GM20431 (cell line): ENCODE measurements at regions not wholly inside any gene's neighbourhood (a gene's known extent, or its start where the extent isn't known, plus 50 kb on each side); places are given as distances from the start of the nearest gene placed in this dataset.

Experiments
- in situ Hi-C: fragments of 300-500 bp; cut with MseI, MboI; formaldehyde crosslinking; loops from one replicate; pipeline ENCODE4 v1.15.0; 2020; ENCODE audit warnings: low sequenced_read_pairs; ENCODE audit not compliant: unreplicated experiment

DNA sequence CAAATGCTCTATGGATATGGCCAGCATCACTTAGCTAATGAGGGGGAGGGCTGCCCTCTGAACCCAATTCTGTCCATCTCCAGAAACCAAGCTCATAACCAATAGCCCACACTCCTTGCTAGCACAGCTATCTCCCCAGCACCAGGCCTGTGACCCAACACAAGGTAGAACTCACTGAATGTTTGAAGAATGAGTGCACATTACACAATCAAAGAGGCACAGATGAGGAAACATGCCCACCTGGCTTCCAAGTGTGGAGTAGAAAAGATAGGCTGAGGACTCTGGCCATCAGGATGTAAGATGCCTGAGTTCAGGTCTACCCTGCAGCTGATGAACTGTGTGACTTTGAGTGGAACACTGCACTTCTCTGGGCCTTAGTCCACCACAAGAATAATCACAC, 268.4 kb downstream of the BCL11B start:
- in situ Hi-C loops = no loop called here

DNA sequence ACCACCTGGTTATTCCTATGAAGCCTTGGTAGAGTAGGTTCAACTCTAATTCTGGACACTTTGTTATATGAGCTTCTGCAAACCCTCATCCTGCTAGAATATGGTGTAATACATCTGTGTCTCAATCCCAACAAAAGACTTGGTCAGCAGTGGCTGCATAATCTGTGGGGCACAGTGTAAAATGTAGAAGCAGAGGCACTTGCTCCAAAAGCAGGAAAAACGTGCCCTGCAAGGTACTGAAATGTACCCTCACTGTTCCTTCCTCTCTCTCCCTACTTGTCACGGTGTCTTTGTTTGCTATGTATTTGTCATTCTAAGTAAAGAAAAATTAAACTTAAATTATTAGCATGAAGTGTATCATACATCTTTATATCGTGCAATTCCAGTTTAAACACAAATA, 267.9 kb downstream of the BCL11B start:
- in situ Hi-C loops = no loop called here

- in situ Hi-C loops = no loop called here
Measured at GRCh38 chr14:99006276-99006675, 265.7 kb downstream of the BCL11B start.

- in situ Hi-C loops = no loop called here
Measured at GRCh38 chr14:99007795-99008194, 264.2 kb downstream of the BCL11B start.

DNA sequence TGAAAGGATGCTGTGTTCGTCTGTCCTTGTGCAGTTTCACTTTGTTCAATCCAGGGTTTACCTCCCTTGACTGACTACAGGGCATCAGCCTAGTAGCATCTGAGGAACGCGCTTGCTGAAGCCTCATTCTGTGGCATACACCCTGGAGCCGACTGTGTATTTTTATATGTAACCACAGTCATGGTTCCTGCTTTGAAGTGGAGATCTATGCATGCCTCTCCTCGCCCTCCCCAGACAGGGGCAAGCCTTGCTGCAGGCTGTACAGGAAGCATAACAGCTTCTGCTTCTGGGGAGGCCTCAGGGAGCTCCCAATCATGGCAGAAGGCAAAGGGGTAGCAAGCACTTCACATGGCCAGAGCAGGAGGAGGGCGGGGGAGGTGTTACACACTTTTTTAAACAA, 262.1 kb downstream of the BCL11B start:
- in situ Hi-C loops = no loop called here

- in situ Hi-C loops = no loop called here
Measured at GRCh38 chr14:99011385-99011784, 260.6 kb downstream of the BCL11B start.

DNA sequence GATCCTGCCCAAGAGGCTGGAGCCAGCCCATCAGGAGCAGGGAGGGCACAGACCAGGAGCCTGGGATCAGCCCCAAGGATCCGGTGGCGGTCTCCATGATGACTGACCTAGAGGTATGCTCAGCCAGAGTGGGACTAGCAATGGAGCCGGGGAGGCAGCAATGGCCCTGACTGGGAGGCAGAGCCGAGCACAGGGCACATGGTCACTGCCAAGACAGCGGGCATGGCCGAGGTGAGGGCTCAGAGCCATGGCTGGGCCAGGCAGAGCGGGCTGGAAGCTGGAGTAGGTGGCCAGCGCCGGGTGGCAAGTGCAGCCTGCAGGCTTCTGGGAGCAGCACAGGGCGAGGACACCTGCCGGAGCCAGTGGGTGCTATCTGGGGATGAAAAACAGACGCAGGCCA, 259.3 kb downstream of the BCL11B start:
- in situ Hi-C loops = no loop called here

- in situ Hi-C loops = no loop called here
Measured at GRCh38 chr14:99015833-99016232, 256.2 kb downstream of the BCL11B start.

DNA sequence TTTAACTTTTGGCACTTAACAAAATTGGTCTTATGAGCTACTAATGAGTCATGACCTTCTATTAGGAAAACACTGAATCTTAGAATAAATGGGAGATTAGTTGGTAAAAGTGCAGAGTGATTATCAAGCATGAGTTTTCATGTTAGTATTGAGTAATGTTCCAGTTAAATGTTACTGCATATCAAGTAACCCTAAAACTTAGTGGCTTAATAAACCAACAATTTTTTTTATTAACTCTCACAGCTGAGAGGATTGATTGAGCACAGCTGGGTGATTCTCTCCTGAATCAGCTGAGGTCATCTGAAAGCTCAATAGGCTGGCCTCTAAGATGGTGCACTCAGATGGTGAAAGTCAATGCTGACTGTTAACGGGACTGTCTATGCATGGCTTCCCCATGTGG, 248.6 kb downstream of the BCL11B start:
- in situ Hi-C loops = no loop called here

DNA sequence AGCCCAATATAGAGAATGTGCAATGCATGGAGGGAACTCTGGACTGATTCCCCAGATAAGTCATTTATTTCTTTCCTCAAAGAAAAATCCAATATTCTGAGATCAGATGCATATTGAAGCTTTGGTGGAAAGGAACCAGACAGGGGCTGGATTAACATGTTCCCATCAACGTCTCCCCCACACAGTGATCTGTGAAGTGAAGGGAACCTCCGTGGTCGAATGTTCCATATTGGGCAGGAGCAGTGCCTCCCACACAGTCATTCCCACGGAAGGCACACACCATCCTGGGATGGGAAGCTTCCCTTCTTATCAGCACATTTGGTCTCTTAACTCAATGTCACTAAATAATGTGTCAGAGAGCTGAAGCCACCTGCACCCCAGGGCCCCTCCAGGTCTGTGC, 247.1 kb downstream of the BCL11B start:
- in situ Hi-C loops = no loop called here

- in situ Hi-C loops = no loop called here
Measured at GRCh38 chr14:99025418-99025817, 246.6 kb downstream of the BCL11B start.

DNA sequence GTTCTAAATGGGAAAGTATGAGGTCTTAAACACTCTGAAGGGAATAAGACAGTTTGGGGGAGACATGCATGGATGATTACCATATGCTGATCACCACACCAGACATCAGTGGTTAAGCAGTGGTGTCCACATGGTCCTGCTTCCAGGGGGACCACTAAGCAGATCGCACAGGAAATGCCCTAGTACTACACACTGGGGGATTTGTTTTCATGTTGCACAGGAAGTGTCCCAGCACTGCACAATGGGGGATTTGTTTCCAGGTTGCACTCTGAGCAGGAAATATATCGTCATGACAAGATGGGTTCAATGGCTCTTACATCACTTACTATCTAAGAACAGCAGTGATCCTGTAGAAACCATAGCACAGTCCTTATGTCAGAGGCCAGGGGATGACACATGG, 245.5 kb downstream of the BCL11B start:
- in situ Hi-C loops = no loop called here

- in situ Hi-C loops = no loop called here
Measured at GRCh38 chr14:99028041-99028440, 244.0 kb downstream of the BCL11B start.

- in situ Hi-C loops = no loop called here
Measured at GRCh38 chr14:99028521-99028920, 243.5 kb downstream of the BCL11B start.

DNA sequence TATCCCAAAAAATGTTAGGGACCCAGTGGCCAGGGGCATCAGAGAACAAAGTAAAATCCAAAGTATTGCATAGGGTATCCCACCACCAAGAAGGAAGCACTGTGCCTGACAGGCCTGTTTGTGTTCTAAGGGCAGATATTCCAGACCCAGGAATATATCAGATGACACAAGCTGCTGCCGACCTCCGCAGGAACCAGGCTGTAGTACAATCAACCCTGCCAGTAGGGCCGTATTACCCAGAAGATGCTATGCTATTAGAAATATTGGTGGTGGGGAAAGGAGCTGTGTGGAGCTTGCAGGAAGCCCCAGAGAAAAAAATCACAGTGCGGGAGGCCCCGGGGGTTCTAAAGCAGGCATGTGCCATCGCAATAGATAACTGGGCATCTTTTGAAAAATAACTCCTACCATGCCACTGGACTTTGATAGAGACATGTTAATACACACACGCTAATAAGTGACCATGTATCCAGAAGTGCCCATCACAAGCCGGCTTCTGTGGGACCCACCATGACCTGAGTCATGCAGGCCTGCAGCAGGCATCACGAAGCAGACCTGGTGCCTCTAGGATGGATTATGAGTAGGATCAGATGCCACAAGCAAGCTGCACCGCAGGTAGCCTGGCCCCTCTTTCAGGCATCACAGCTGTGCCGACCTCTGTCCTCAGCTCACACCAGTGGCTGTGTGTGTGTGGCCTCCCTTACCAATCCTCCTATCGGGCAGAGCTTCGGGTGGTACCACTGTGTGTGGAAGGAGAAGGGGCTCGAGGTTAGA, 242.7 kb downstream of the BCL11B start:
- in situ Hi-C loops = no loop called here

- in situ Hi-C loops = no loop called here
Measured at GRCh38 chr14:99029916-99030305, 242.1 kb downstream of the BCL11B start.

- in situ Hi-C loops = no loop called here
Measured at GRCh38 chr14:99030454-99030853, 241.5 kb downstream of the BCL11B start.

GRCh38 chr14:99032759-99033158, 239.2 kb downstream of the BCL11B start:
- in situ Hi-C loops = no loop called here

GRCh38 chr14:99033951-99034350, 238.0 kb downstream of the BCL11B start:
- in situ Hi-C loops = no loop called here

GRCh38 chr14:99034711-99035171, 237.3 kb downstream of the BCL11B start:
- in situ Hi-C loops = no loop called here

GRCh38 chr14:99035268-99035667, 236.7 kb downstream of the BCL11B start:
- in situ Hi-C loops = no loop called here
